ENCODE measurements at regions not wholly inside any gene's neighbourhood (a gene's known extent, or its start where the extent isn't known, plus 50 kb on each side); places are given as distances from the start of the nearest gene placed in this dataset.
"Not testable (repeated sequence)": the region's sequence is repeated elsewhere in the genome, so short reads cannot be mapped to it uniquely, and the experiment has no call there.

DNA sequence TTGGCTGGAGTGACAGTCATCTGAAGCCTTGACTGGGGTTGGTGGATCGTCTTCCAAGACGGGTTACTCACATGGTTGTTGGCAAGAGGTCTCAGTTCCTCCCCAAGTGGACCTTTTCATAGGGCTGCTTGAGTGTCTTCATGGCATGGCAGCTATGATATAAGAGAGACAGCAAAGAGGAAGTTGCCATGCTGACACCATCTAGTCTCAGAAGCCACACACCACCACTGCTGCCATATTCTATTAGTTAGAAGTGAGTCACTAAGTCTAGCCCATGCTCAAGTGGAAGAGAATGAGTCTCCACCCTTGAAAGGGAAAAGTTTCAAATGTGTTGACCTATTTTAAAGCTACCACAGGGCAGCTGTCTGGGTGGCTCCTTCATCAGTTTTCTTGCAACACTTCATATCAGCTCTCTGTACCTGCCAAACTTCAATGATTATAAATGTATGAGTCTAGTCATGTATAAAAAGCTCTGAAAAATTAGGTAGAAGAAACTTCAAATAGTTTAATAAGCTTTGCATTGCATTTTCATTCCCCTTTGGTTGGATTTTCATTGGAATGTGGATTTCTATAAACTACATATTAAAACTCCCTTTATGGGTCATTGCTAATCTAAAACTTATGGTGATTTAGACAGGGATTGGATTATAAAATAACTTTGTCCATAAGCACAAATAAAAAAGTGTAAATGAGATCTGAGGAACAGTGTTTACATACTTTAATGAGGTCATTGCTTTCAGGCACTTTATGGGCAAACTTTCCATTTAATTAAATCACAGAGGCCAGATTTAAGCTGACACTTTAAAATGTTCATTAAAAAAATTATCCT lies 68.0 kb upstream of the ATXN3L start:
- H3K9me3 ChIP-seq, result no peaks in the 10 kb centered on the region
- no peak for TF ChIP-seq CTCF (IDR thresholded peaks at IDR 0.05; ENCODE audit: low read depth, low read length)
- DNase-seq, result no peak
- no peaks in the 10 kb centered on the region for H3K36me3 ChIP-seq
- H3K27me3 ChIP-seq, result no peaks in the 10 kb centered on the region
- H3K4me3 ChIP-seq (ENCODE audit: low read depth, low read length), result no peak overlapping the region
- no peaks in the 10 kb centered on the region for H3K4me1 ChIP-seq

DNA sequence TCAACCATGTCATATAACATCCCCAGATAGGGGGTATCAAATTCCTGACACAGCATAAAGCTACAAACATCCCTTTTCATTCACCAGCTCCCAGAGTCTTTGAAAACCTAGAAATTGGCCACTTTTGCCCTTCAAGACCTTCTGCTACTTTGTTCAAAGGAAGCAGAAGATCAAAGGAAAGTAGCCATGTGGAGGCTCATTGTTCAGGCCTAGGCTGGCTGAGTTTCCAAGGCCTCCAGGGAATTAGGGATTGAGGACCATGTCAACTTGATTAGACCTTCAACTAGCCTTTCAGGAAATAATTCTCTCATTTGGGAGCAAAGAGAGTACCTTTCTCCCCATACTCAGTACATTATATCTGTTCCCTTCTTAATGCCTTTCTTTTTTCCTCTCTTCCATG lies 66.8 kb upstream of the ATXN3L start:
- no peak overlapping the region for H3K4me3 ChIP-seq (ENCODE audit: low read depth, low read length)
- TF ChIP-seq CTCF (IDR thresholded peaks at IDR 0.05; ENCODE audit: low read depth, low read length), result no peak

GRCh38 chrX:13386092-13386491 lies 66.2 kb upstream of the ATXN3L start:
- no peak for DNase-seq
- Histone ChIP-seq H3K27me3 (no peaks in the 10 kb centered on the region), H3K4me3 (ENCODE audit: low read depth, low read length) (no peak overlapping the region), H3K4me1 (no peaks in the 10 kb centered on the region), H3K36me3 (no peaks in the 10 kb centered on the region), H3K9me3 (no peaks in the 10 kb centered on the region)
- no peak for TF ChIP-seq CTCF (IDR thresholded peaks at IDR 0.05; ENCODE audit: low read depth, low read length)

More for the DNA sequence above, 66.8 kb upstream of the ATXN3L start:
- no peaks in the 10 kb centered on the region for H3K27me3 ChIP-seq
- no peaks in the 10 kb centered on the region for H3K4me1 ChIP-seq
- no peaks in the 10 kb centered on the region for H3K36me3 ChIP-seq
- H3K9me3 ChIP-seq, result no peaks in the 10 kb centered on the region
- DNase-seq, result no peak

- Histone ChIP-seq H3K4me3 (ENCODE audit: low read depth, low read length) (no peak overlapping the region), H3K36me3 (no peaks in the 10 kb centered on the region), H3K27me3 (no peaks in the 10 kb centered on the region), H3K9me3 (no peaks in the 10 kb centered on the region), H3K4me1 (no peaks in the 10 kb centered on the region)
- DNase-seq, result no peak
- no peak for TF ChIP-seq CTCF (IDR thresholded peaks at IDR 0.05; ENCODE audit: low read depth, low read length)
Observed at GRCh38 chrX:13383907-13384306, 64.1 kb upstream of the ATXN3L start.

GRCh38 chrX:13381514-13381913 lies 61.7 kb upstream of the ATXN3L start:
- Histone ChIP-seq H3K4me1 (no peaks in the 10 kb centered on the region), H3K9me3 (no peaks in the 10 kb centered on the region), H3K36me3 (no peaks in the 10 kb centered on the region), H3K4me3 (ENCODE audit: low read depth, low read length) (no peak overlapping the region), H3K27me3 (no peaks in the 10 kb centered on the region)
- no peak for DNase-seq
- TF ChIP-seq CTCF (IDR thresholded peaks at IDR 0.05; ENCODE audit: low read depth, low read length), result no peak

DNA sequence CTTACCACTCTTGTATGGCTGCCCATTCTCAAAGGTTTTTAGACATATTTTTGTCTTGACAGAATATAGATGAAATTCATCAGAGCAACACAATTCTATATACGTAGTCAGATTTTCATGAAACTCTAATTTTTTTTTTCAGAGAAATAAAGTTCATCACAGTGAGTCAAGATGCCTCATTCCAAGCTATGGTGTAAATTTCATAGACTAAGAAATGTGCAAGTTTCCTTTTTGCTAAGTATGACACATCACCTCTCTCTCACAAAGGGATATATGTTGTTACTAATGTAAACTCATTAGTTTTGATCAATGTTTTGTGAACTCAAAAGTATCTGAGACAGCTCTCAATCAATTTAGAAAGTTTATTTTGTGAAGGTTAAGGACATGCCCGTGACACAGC lies 60.4 kb upstream of the ATXN3L start:
- H3K4me1 ChIP-seq, result no peaks in the 10 kb centered on the region
- H3K36me3 ChIP-seq, result no peaks in the 10 kb centered on the region
- TF ChIP-seq CTCF (IDR thresholded peaks at IDR 0.05; ENCODE audit: low read depth, low read length), result no peak
- no peak overlapping the region for H3K4me3 ChIP-seq (ENCODE audit: low read depth, low read length)
- no peaks in the 10 kb centered on the region for H3K9me3 ChIP-seq
- H3K27me3 ChIP-seq, result no peaks in the 10 kb centered on the region
- DNase-seq, result no peak

GRCh38 chrX:13378562-13379518 lies 59.0 kb upstream of the ATXN3L start:
- DNase-seq, H3K36me3 ChIP-seq: not testable (repeated sequence)

More at GRCh38 chrX:13378562-13379518, 59.0 kb upstream of the ATXN3L start:
- not testable (repeated sequence) for H3K9me3 ChIP-seq; H3K4me1 ChIP-seq; H3K4me3 ChIP-seq (ENCODE audit: low read depth, low read length); H3K27me3 ChIP-seq
